ENCODE measurements at regions not wholly inside any gene's neighbourhood (a gene's known extent, or its start where the extent isn't known, plus 50 kb on each side); places are given as distances from the start of the nearest gene placed in this dataset.

DNA sequence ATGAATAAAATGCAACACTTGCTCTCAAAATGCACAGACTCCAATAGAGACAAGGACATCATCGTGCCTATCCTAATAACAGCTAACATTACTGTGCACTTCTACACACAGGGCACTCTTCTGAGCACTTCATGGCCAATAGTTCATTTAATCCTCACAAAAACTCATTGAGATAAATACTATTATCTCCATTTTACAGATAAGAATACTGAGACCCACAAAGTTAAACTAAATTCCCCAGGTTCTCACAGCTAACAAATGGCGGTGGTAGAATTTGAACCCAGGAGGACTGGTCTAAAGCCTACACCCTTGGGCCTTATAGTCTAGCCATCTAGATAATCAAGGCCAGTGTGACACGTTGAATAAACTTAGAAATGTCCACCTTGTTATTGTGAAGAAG, 328.6 kb downstream of the RRAGC start (continued):
- TF ChIP-seq, protein P1, sequence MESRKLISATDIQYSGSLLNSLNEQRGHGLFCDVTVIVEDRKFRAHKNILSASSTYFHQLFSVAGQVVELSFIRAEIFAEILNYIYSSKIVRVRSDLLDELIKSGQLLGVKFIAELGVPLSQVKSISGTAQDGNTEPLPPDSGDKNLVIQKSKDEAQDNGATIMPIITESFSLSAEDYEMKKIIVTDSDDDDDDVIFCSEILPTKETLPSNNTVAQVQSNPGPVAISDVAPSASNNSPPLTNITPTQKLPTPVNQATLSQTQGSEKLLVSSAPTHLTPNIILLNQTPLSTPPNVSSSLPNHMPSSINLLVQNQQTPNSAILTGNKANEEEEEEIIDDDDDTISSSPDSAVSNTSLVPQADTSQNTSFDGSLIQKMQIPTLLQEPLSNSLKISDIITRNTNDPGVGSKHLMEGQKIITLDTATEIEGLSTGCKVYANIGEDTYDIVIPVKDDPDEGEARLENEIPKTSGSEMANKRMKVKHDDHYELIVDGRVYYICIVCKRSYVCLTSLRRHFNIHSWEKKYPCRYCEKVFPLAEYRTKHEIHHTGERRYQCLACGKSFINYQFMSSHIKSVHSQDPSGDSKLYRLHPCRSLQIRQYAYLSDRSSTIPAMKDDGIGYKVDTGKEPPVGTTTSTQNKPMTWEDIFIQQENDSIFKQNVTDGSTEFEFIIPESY (IDR thresholded peaks at IDR 0.05): no peak
- TF ChIP-seq GABPA (IDR thresholded peaks at IDR 0.05 in 1 of 2, conservative IDR thresholded peaks at IDR 0.05 in 1 of 2): no peak
- no peak for TF ChIP-seq RXRA (IDR thresholded peaks at IDR 0.05)

DNA sequence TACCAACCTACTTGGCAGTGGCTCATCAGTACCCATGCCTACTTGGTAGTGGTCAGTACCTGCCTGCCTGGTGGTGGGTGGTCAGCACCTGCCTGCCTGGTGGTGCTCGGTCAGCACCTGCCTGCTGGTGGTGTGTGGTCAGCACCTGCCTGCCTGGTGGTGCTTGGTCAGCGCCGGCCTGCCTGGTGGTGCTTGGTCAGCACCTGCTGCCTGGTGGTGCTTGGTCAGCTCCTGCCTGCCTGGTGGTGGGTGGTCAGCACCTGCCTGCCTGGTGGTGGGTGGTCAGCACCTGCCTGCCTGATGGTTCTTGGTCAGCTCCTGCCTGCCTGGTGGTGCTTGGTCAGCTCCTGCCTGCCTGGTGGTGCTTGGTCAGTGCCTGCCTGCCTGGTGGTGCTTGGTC, 329.6 kb downstream of the RRAGC start:
- Histone ChIP-seq H3K4me3 (ENCODE audit: low read depth in 1 of 3, low read length in 3 of 3) (no peak overlapping the region), H3K4me1 (ENCODE audit: control insufficient read depth in 4 of 4, insufficient read depth in 4 of 4, low read length in 3 of 4) (no peaks in the 10 kb centered on the region), H3K9ac (ENCODE audit: low read depth in 1 of 2, low read length in 2 of 2) (no peak overlapping the region), H3K36me3 (ENCODE audit: control insufficient read depth in 4 of 4, insufficient read depth in 3 of 4, low read depth in 1 of 4, low read length in 3 of 4) (no peaks in the 10 kb centered on the region), H3K27me3 (ENCODE audit: control insufficient read depth in 4 of 4, insufficient read depth in 4 of 4, low read length in 3 of 4) (no peaks in the 10 kb centered on the region), H3K9me3 (ENCODE audit: control insufficient read depth in 4 of 4, low read length in 3 of 4) (no peaks in the 10 kb centered on the region), H3K27ac (ENCODE audit: low read depth in 1 of 2, low read length in 2 of 2) (no peak overlapping the region)
- WGBS: 95% methylated on average over 3 of the region's 3 CpGs
- TF ChIP-seq, protein P2, sequence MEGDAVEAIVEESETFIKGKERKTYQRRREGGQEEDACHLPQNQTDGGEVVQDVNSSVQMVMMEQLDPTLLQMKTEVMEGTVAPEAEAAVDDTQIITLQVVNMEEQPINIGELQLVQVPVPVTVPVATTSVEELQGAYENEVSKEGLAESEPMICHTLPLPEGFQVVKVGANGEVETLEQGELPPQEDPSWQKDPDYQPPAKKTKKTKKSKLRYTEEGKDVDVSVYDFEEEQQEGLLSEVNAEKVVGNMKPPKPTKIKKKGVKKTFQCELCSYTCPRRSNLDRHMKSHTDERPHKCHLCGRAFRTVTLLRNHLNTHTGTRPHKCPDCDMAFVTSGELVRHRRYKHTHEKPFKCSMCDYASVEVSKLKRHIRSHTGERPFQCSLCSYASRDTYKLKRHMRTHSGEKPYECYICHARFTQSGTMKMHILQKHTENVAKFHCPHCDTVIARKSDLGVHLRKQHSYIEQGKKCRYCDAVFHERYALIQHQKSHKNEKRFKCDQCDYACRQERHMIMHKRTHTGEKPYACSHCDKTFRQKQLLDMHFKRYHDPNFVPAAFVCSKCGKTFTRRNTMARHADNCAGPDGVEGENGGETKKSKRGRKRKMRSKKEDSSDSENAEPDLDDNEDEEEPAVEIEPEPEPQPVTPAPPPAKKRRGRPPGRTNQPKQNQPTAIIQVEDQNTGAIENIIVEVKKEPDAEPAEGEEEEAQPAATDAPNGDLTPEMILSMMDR (IDR thresholded peaks at IDR 0.05; ENCODE audit: low read depth, low read length, missing input control): no peak
- TF ChIP-seq SP1 (IDR thresholded peaks at IDR 0.05) (no peak), NR2F2 (IDR thresholded peaks at IDR 0.05) (no peak), FOXA1 (IDR thresholded peaks at IDR 0.05) (no peak), RAD21 (IDR thresholded peaks at IDR 0.05) (no peak)
- no peak for DNase-seq (ENCODE audit: low spot score)

DNA sequence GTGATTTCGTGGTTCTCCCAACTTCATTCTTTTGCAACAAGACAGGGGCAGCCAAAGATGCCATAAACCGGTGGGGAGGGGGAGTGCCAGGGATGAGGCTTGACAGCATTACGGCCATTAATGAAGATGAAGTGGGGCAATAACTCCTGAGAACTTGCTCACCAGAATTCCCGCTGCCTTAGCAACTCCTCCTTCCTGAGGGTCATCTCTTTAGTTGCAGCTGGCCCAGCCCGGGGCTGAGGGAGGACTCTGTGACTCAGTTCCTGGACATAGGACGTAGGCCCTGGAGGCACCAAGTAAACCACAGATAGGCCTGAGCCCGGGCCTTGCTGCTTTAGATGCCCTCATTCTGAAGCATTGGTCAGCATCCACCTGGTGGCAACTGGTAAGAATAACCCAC, 330.2 kb downstream of the RRAGC start:
- WGBS: 85% methylated on average over 7 of the region's 7 CpGs
- no peak for DNase-seq (ENCODE audit: low spot score)
- TF ChIP-seq, protein P1 (IDR thresholded peaks at IDR 0.05): no peak
- TF ChIP-seq JUND (IDR thresholded peaks at IDR 0.05) (no peak), FOXA2 (IDR thresholded peaks at IDR 0.05) (no peak), TAF1 (conservative IDR thresholded peaks at IDR 0.05) (no peak), RAD21 (IDR thresholded peaks at IDR 0.05) (no peak), RXRA (IDR thresholded peaks at IDR 0.05) (no peak), SP1 (IDR thresholded peaks at IDR 0.05) (no peak), HNF4A (conservative IDR thresholded peaks at IDR 0.05) (no peak), EGR1 (IDR thresholded peaks at IDR 0.05; ENCODE audit: low read depth in 2 of 2) (no peak), NR2F2 (IDR thresholded peaks at IDR 0.05) (no peak)
- TF ChIP-seq, protein P2 (IDR thresholded peaks at IDR 0.05; ENCODE audit: low read depth, low read length, missing input control): no peak
- TF ChIP-seq, protein P3, sequence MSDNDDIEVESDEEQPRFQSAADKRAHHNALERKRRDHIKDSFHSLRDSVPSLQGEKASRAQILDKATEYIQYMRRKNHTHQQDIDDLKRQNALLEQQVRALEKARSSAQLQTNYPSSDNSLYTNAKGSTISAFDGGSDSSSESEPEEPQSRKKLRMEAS (IDR thresholded peaks at IDR 0.05): no peak
- TF ChIP-seq, protein P4, sequence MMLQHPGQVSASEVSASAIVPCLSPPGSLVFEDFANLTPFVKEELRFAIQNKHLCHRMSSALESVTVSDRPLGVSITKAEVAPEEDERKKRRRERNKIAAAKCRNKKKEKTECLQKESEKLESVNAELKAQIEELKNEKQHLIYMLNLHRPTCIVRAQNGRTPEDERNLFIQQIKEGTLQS (IDR thresholded peaks at IDR 0.05): no peak
- TF ChIP-seq, protein P5, sequence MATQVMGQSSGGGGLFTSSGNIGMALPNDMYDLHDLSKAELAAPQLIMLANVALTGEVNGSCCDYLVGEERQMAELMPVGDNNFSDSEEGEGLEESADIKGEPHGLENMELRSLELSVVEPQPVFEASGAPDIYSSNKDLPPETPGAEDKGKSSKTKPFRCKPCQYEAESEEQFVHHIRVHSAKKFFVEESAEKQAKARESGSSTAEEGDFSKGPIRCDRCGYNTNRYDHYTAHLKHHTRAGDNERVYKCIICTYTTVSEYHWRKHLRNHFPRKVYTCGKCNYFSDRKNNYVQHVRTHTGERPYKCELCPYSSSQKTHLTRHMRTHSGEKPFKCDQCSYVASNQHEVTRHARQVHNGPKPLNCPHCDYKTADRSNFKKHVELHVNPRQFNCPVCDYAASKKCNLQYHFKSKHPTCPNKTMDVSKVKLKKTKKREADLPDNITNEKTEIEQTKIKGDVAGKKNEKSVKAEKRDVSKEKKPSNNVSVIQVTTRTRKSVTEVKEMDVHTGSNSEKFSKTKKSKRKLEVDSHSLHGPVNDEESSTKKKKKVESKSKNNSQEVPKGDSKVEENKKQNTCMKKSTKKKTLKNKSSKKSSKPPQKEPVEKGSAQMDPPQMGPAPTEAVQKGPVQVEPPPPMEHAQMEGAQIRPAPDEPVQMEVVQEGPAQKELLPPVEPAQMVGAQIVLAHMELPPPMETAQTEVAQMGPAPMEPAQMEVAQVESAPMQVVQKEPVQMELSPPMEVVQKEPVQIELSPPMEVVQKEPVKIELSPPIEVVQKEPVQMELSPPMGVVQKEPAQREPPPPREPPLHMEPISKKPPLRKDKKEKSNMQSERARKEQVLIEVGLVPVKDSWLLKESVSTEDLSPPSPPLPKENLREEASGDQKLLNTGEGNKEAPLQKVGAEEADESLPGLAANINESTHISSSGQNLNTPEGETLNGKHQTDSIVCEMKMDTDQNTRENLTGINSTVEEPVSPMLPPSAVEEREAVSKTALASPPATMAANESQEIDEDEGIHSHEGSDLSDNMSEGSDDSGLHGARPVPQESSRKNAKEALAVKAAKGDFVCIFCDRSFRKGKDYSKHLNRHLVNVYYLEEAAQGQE (IDR thresholded peaks at IDR 0.05): no peak
- no peak overlapping the region for H3K4me3 ChIP-seq (ENCODE audit: low read depth in 1 of 3, low read length in 3 of 3)
- no peaks in the 10 kb centered on the region for H3K27me3 ChIP-seq (ENCODE audit: control insufficient read depth in 4 of 4, insufficient read depth in 4 of 4, low read length in 3 of 4)
- no peaks in the 10 kb centered on the region for H3K4me1 ChIP-seq (ENCODE audit: control insufficient read depth in 4 of 4, insufficient read depth in 4 of 4, low read length in 3 of 4)
- H3K9ac ChIP-seq (ENCODE audit: low read depth in 1 of 2, low read length in 2 of 2): no peak overlapping the region
- no peak overlapping the region for H3K27ac ChIP-seq (ENCODE audit: low read depth in 1 of 2, low read length in 2 of 2)
- no peaks in the 10 kb centered on the region for H3K9me3 ChIP-seq (ENCODE audit: control insufficient read depth in 4 of 4, low read length in 3 of 4)
- H3K36me3 ChIP-seq (ENCODE audit: control insufficient read depth in 4 of 4, insufficient read depth in 3 of 4, low read depth in 1 of 4, low read length in 3 of 4): no peaks in the 10 kb centered on the region

Measured in liver (tissue), 8 donors.